HG02759 (cell line): ENCODE measurements at regions not wholly inside any gene's neighbourhood (a gene's known extent, or its start where the extent isn't known, plus 50 kb on each side); places are given as distances from the start of the nearest gene placed in this dataset.
"Not testable (repeated sequence)": the region's sequence is repeated elsewhere in the genome, so short reads cannot be mapped to it uniquely, and the experiment has no call there.

Experiments used
- ATAC-seq: cut with Tn5 transposase; IDR thresholded peaks from one replicate; pipeline ENCODE4 v1.9.1; 2021; ENCODE audit warnings: mild to moderate bottlenecking, moderate library complexity; ENCODE audit not compliant: unreplicated experiment

- ATAC-seq: no peak
These were observed 936.0 kb downstream of the TRIB2 start for GRCh38 chr2:13652531-13653313.

- ATAC-seq: no peak
These were observed 937.7 kb downstream of the TRIB2 start for GRCh38 chr2:13654416-13654815.

DNA sequence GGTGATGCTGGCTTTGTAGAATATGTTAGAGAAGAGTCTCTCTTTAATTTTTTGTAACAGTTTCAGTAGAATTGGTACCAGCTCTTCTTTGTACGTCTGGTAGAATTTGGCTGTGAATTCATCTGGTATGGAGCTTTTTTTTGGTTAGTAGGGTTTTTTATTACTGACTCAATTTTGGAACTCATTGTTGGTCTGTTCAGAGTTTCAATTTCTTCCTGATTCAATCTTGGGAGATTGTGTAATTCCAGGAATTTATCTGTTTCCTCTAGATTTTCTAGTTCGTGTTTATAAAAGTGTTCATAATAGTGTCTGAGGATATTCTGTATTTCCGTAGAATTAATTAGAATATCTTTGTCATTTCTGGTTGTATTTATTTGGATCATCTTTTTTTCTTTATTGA lies 943.5 kb downstream of the TRIB2 start:
- ATAC-seq: no peak

DNA sequence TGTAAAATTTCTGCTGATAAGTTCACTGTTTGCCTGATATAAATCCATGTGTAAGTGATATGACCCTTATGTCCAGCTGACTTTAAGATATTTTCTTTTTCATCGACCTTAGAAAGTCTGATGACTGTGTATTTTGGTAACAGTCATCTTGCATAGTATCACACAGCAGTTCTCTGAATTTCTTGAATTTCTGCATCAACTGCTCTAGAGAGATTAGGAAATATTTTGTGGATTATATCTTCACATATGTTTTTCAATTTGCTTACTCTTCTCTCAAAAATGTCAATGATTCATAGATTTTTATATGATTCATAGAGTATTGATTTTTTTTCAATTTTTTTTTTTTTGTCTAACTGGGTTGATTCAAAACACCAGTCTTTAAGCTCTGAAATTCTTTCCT lies 945.3 kb downstream of the TRIB2 start:
- ATAC-seq: no peak

- peak; percentile 83 for ATAC-seq
These were observed 950.1 kb downstream of the TRIB2 start for GRCh38 chr2:13666582-13667414.

GRCh38 chr2:13667415-13667757 lies 950.6 kb downstream of the TRIB2 start:
- ATAC-seq: no peak

- no peak for ATAC-seq
These were observed 952.9 kb downstream of the TRIB2 start for GRCh38 chr2:13669607-13670006.

GRCh38 chr2:13673821-13674220 lies 957.1 kb downstream of the TRIB2 start:
- not testable (repeated sequence) for ATAC-seq

DNA sequence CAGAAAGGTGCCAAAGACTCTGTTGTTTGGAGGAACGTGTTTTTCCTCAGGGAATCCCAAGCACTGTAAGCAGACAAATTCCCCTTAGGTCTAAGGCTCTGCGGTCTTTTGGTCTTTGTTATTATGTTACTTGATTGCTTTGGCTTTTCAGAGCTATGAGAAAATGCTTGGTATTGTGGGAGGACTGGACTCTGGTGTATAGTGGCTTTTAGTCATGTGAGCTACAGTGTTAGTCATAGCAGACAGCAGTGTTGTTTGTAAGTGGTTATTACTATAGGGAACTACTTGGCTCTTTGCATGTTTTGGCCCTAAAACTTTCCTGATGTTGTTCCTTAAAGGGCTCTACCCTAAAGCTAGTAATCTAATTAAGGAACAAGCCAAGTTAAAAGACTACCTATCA lies 956.2 kb upstream of the LRATD1 start:
- peak; percentile 58 for ATAC-seq

- no peak for ATAC-seq
These were observed 950.6 kb upstream of the LRATD1 start for GRCh38 chr2:13681936-13682335.

DNA sequence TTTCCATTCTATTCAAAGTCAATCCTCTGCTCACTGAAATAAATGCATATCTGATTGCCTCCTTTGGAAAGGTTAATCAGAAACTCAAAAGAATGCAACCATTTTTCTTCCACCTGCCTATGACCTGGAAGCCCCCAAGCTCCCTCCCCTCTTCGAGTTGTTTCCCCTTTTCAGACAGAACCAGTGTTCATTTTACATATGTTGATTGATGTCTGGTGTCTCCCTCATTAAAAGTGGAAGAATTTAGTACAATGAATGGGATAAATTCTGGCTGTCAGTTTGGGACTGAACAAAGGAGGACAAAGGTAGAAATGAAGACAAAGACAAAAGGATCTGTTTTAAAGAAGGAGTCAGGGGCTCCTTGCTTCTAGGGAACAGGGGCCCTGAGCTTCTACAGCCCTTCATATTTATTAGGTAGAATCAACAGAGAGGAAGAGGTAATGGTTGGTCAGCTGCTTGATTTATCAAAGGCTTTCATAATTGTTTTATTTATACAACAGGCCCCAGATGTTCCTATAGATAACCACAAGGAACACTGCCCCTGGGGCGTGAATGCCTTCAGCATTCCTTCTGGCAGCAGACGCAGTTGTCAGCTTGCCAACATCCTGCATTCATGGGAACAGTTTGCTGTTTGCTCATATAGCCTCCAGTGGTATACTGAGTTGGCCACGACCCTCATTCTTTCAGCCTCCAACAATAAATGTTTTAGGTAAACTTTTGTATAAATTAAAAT lies 949.8 kb upstream of the LRATD1 start:
- no peak for ATAC-seq

DNA sequence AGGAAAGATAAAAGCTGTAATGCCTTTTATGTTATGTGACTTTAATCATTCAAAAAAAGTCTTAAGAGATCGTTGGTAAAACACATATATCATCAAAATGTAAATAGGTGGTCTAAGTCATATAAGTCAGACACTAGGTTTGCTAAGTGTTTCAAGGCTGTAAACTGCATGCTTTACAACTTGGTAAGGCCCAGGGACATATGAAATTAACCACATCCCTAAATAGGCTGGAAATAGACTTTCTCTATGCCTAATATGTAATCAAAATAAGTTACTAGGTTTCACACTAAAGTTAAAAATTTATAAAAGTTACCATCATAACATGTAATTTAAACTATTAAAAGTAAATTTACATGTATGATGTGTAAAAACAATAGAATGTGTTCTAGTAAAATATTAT lies 946.3 kb upstream of the LRATD1 start:
- no peak for ATAC-seq

GRCh38 chr2:13694673-13695072 lies 937.8 kb upstream of the LRATD1 start:
- no peak for ATAC-seq

DNA sequence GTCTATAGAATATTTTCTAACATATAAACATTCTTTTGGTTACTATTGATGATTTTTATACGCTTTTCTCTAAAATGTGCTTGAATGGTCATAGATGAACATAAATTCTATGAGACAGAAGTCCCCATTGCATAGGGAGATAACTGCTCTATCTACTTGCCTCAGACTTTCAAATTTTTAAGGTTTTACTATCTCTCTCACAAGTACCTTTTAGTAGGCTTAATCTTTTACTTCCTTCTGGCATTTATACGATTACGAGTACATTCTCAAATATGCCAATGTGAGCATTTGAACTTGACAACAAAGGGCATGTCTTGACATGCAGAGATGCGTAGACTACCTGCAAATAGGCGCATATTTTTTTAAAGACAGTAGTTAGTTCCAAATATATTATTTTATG lies 935.9 kb upstream of the LRATD1 start:
- no peak for ATAC-seq

- ATAC-seq: no peak
These were observed 933.7 kb upstream of the LRATD1 start for GRCh38 chr2:13698847-13699246.

- ATAC-seq: not testable (repeated sequence)
These were observed 932.6 kb upstream of the LRATD1 start for GRCh38 chr2:13699939-13700338.

DNA sequence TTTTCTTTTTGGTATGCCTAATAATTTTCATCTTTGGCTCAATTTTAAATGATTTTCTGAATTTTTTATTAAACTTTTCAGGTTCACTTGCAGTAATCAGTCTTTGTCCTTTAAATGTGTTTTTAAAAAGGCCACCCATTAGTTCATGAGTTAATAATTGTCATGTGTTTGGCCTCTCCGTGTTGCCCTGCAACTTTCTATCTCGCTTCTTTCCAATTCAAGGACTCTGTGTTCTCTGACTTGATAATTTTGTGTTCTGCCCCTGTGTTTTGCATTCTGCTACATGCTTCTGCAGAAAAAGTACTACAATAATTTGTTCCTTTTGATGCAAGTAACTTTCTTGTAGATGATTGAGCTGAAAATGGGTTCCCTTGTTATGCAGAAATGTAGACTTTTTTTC lies 921.4 kb upstream of the LRATD1 start:
- ATAC-seq: no peak

GRCh38 chr2:13714466-13714865 lies 918.1 kb upstream of the LRATD1 start:
- ATAC-seq: no peak

- no peak for ATAC-seq
These were observed 906.6 kb upstream of the LRATD1 start for GRCh38 chr2:13725945-13726344.

GRCh38 chr2:13745330-13745729 lies 887.2 kb upstream of the LRATD1 start:
- ATAC-seq: no peak

DNA sequence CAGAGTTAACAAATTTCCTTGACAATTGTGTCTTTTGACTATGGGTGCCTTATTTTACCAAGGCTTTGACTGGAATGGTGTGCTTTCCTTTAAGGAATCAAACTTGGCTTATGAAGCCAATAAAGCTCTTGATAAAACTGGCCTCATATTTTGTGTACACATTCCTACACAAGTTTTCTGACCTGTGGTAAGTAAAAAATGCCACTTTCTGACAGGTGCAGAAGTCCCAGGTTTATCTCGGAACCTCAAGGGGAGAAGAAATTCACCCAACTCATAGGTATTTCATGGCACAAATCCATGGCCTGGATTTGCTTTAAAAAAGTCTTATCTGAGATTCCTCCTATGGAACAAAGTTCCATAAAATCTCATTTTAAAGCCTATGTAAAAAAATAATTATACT lies 880.6 kb upstream of the LRATD1 start:
- ATAC-seq: no peak

DNA sequence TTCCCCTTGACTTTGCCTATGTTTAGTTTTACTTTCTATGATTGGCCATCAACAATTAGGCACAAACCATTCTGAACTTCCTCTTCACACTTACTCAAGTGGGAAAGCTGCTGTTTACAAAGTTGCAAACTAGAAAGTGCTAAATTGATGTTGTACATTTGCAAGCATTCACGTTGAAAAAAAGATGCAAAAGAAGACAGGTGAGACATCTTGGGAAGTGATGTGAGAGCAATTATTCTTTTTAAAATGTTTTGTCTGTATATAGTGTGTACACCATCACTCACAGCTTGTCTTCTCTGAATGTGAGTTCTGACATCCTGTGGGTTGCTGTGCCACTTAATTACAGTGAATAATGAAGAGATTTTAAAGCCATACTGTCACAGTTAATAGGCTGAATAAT lies 874.1 kb upstream of the LRATD1 start:
- no peak for ATAC-seq
